ENCODE measurements at regions not wholly inside any gene's neighbourhood (a gene's known extent, or its start where the extent isn't known, plus 50 kb on each side); places are given as distances from the start of the nearest gene placed in this dataset.

DNA sequence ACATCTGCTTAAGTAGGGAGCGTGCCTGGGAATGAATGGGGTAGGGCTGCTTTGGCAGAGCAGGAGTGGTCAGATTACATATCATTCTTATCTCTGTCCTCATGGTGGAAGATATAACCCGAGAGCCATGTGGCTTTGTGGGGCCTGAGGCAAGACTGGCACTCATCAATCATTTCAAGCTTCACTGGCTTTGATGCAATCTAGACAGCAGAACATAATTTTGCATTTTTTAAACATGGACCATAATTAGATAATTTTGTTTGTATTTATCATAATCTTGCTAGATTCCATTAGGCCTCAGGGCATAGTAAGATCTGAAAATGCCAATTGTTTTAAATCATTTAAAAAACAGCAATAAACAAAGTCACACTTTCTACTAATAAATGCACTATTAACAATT, 480.3 kb downstream of the NXPH1 start:
- H2AFZ ChIP-seq (replicated peaks): no peak overlapping the region
- H3K36me3 ChIP-seq: no peaks in the 10 kb centered on the region
- H3K4me1 ChIP-seq: no peaks in the 10 kb centered on the region
- no peaks in the 10 kb centered on the region for H4K20me1 ChIP-seq (ENCODE audit: low read depth)
- no peak for DNase-seq (ENCODE audit: low spot score)
- TF ChIP-seq EZH2phosphoT487 (IDR thresholded peaks at IDR 0.05): no peak
- no peak for TF ChIP-seq EZH2 (IDR thresholded peaks at IDR 0.05)
- TF ChIP-seq, protein P1, sequence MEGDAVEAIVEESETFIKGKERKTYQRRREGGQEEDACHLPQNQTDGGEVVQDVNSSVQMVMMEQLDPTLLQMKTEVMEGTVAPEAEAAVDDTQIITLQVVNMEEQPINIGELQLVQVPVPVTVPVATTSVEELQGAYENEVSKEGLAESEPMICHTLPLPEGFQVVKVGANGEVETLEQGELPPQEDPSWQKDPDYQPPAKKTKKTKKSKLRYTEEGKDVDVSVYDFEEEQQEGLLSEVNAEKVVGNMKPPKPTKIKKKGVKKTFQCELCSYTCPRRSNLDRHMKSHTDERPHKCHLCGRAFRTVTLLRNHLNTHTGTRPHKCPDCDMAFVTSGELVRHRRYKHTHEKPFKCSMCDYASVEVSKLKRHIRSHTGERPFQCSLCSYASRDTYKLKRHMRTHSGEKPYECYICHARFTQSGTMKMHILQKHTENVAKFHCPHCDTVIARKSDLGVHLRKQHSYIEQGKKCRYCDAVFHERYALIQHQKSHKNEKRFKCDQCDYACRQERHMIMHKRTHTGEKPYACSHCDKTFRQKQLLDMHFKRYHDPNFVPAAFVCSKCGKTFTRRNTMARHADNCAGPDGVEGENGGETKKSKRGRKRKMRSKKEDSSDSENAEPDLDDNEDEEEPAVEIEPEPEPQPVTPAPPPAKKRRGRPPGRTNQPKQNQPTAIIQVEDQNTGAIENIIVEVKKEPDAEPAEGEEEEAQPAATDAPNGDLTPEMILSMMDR (IDR thresholded peaks at IDR 0.05): no peak
- no peaks in the 10 kb centered on the region for H3K27me3 ChIP-seq
- no peak overlapping the region for H3K4me2 ChIP-seq
- no peaks in the 10 kb centered on the region for H3K79me2 ChIP-seq (ENCODE audit: low read depth)
- H3K9me3 Mint-ChIP-seq: peaks cover 2% of the 10 kb centered on the region
- H3F3A ChIP-seq (ENCODE audit: low read depth): no peaks in the 10 kb centered on the region
- H3K9ac ChIP-seq: no peak overlapping the region
- H3K36me3 Mint-ChIP-seq: no peaks in the 10 kb centered on the region
- no peak overlapping the region for H3K4me3 ChIP-seq
- peaks cover 2% of the 10 kb centered on the region for H3K4me1 Mint-ChIP-seq
- H3K27ac ChIP-seq: no peak overlapping the region
- H3K27ac Mint-ChIP-seq: no peak overlapping the region
- H3K4me3 Mint-ChIP-seq: no peak overlapping the region
- H3K27me3 Mint-ChIP-seq (ENCODE audit: insufficient read depth, low read depth): no peaks in the 10 kb centered on the region
- H3K9me3 ChIP-seq (ENCODE audit: low read depth): no peaks in the 10 kb centered on the region

DNA sequence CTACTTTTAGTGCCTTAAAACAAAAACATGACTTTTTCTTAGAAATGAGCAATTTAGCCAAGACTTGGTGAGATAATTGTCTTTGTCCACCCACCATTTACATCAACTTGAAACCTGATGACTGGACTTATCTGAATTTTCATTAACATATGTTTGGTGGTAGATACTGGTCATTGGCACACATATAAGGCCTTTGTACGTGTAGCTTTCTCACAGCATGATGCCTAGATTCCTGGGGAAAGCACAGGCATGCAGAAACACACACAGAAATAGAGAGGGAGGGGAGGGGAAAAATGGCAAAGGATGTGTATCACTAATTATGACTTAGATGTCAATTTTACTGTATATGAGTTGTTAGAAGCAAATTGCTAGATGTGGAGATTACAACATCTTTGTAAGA, 488.4 kb downstream of the NXPH1 start:
- H3K4me1 ChIP-seq: no peaks in the 10 kb centered on the region
- Mint-ChIP-seq H3K9me3 (no peaks in the 10 kb centered on the region), H3K4me3 (no peak overlapping the region), H3K36me3 (no peaks in the 10 kb centered on the region), H3K4me1 (peaks cover 4% of the 10 kb centered on the region), H3K27me3 (ENCODE audit: insufficient read depth, low read depth) (peaks cover 2% of the 10 kb centered on the region), H3K27ac (no peak overlapping the region)
- no peaks in the 10 kb centered on the region for H3K79me2 ChIP-seq (ENCODE audit: low read depth)
- no peak overlapping the region for H3K27ac ChIP-seq
- TF ChIP-seq, protein P1 (IDR thresholded peaks at IDR 0.05): no peak
- TF ChIP-seq EZH2phosphoT487 (IDR thresholded peaks at IDR 0.05) (no peak), EZH2 (IDR thresholded peaks at IDR 0.05) (no peak)
- no peak overlapping the region for H3K9ac ChIP-seq
- no peak overlapping the region for H3K4me3 ChIP-seq
- H3K4me2 ChIP-seq: no peak overlapping the region
- H3K36me3 ChIP-seq: no peaks in the 10 kb centered on the region
- H3K27me3 ChIP-seq: no peaks in the 10 kb centered on the region
- no peak for DNase-seq (ENCODE audit: low spot score)
- no peaks in the 10 kb centered on the region for H3F3A ChIP-seq (ENCODE audit: low read depth)
- H4K20me1 ChIP-seq (ENCODE audit: low read depth): no peaks in the 10 kb centered on the region
- H2AFZ ChIP-seq (replicated peaks): no peak overlapping the region
- H3K9me3 ChIP-seq (ENCODE audit: low read depth): no peaks in the 10 kb centered on the region

DNA sequence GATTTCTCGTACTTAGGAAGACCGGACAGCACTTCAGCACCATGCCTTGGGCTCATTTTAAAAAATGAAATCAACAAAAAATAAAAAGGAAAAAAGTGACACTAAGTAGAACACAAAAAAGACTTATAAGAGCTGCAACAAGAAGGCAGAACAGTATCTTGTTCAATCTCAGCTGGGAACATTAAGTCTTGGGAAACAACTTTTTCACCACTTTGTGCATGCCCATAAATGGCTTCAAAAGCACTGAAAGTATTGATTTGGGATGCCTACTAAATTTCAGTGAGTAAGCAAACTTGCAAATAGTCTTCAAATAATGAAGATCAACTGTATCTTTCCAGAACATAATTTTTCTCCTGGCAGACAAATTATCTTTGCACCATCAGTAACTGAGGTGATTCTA, 489.3 kb downstream of the NXPH1 start:
- H3K27me3 Mint-ChIP-seq (ENCODE audit: insufficient read depth, low read depth): peaks cover 2% of the 10 kb centered on the region
- Histone ChIP-seq H3K4me3 (no peak overlapping the region), H3F3A (ENCODE audit: low read depth) (no peaks in the 10 kb centered on the region), H2AFZ (replicated peaks) (no peak overlapping the region), H3K79me2 (ENCODE audit: low read depth) (no peaks in the 10 kb centered on the region), H3K27me3 (no peaks in the 10 kb centered on the region), H3K27ac (no peak overlapping the region), H4K20me1 (ENCODE audit: low read depth) (no peaks in the 10 kb centered on the region), H3K9me3 (ENCODE audit: low read depth) (no peaks in the 10 kb centered on the region), H3K4me2 (no peak overlapping the region), H3K9ac (no peak overlapping the region), H3K4me1 (no peaks in the 10 kb centered on the region), H3K36me3 (no peaks in the 10 kb centered on the region)
- H3K9me3 Mint-ChIP-seq: no peaks in the 10 kb centered on the region
- no peak for TF ChIP-seq EZH2phosphoT487 (IDR thresholded peaks at IDR 0.05)
- TF ChIP-seq, protein P1 (IDR thresholded peaks at IDR 0.05): no peak
- TF ChIP-seq EZH2 (IDR thresholded peaks at IDR 0.05): no peak
- H3K4me3 Mint-ChIP-seq: no peak overlapping the region
- no peak overlapping the region for H3K27ac Mint-ChIP-seq
- no peaks in the 10 kb centered on the region for H3K36me3 Mint-ChIP-seq
- H3K4me1 Mint-ChIP-seq: peaks cover 4% of the 10 kb centered on the region
- DNase-seq (ENCODE audit: low spot score): no peak
